ENCODE measurements at regions not wholly inside any gene's neighbourhood (a gene's known extent, or its start where the extent isn't known, plus 50 kb on each side); places are given as distances from the start of the nearest gene placed in this dataset.

DNA sequence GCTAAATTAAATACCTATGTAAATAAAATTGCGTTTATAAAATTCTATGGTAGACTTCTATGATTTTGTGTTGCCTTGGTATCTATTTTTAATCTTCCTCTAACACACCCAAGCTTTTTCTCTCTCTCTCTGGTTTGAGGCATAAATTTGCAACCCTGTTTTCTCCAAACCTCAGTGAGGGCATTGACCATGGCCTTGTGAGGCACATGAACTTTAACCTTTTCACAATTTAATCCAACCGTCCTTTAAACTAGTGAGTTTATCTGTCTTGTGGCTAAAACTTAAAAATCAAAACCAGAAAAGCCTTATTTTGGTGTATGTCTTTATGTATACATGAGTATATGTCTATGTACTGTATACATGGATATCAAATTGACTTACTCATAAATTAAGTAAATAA is 746.6 kb upstream of the B3GALT2 start:
- Histone ChIP-seq H3K4me1 (no peaks in the 10 kb centered on the region), H3K27me3 (replicated peaks; ENCODE audit: control insufficient read depth, insufficient read depth, low read length) (no peaks in the 10 kb centered on the region), H3K36me3 (ENCODE audit: control insufficient read depth, insufficient read depth, low read length) (no peaks in the 10 kb centered on the region), H3K9me3 (0 out of 2 replicates have a peak, but pooled peaks cover 2% of the 10 kb centered on the region), H3K4me3 (ENCODE audit: low read depth, low read length) (no peak overlapping the region)
- no peaks in the 10 kb centered on the region for H3K9me3 Mint-ChIP-seq (ENCODE audit: unreplicated experiment)
- POLR2A ChIA-PET: no interaction called here
- no TSS peak for BruUV-seq (replicated peaks)
- no peak for DNase-seq
- CTCF ChIA-PET: no interaction called here
- no peaks in the 10 kb centered on the region for H3K27me3 Mint-ChIP-seq (ENCODE audit: insufficient read depth, unreplicated experiment)
- TF ChIP-seq, protein P1, sequence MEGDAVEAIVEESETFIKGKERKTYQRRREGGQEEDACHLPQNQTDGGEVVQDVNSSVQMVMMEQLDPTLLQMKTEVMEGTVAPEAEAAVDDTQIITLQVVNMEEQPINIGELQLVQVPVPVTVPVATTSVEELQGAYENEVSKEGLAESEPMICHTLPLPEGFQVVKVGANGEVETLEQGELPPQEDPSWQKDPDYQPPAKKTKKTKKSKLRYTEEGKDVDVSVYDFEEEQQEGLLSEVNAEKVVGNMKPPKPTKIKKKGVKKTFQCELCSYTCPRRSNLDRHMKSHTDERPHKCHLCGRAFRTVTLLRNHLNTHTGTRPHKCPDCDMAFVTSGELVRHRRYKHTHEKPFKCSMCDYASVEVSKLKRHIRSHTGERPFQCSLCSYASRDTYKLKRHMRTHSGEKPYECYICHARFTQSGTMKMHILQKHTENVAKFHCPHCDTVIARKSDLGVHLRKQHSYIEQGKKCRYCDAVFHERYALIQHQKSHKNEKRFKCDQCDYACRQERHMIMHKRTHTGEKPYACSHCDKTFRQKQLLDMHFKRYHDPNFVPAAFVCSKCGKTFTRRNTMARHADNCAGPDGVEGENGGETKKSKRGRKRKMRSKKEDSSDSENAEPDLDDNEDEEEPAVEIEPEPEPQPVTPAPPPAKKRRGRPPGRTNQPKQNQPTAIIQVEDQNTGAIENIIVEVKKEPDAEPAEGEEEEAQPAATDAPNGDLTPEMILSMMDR (IDR thresholded peaks at IDR 0.05; ENCODE audit: insufficient read depth in 1 of 2, low read depth in 1 of 2, low read length in 1 of 2, severe bottlenecking in 1 of 2, unreplicated experiment in 1 of 2): no peak
- H3K36me3 Mint-ChIP-seq (ENCODE audit: insufficient read depth, unreplicated experiment): no peaks in the 10 kb centered on the region
- no peak overlapping the region for H3K27ac Mint-ChIP-seq (ENCODE audit: unreplicated experiment)
- no peak overlapping the region for H3K4me3 Mint-ChIP-seq (ENCODE audit: unreplicated experiment)
- no peaks in the 10 kb centered on the region for H3K4me1 Mint-ChIP-seq (ENCODE audit: low read depth, unreplicated experiment)
- intact Hi-C loops (cut with micrococcal nuclease; ENCODE audit: unreplicated experiment): no loop called here

DNA sequence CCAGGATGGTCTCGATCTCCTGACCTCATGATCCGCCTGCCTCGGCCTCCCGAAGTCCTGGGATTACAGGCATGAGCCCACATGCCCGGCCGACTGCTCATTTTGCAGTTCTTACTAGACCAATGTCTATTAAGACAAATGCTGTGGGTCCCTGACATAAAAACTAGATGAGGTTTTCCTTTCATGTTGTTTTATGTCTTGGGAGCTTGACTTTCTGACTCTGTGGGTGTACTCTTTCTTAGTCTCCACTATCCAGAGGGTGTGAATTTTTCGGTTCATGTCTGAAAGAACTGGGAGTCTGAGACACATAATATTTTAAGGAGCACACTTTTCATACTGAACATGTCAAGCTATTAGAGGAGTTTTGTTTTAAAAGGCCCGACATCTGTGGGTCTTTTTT is 744.9 kb upstream of the B3GALT2 start:
- peaks cover 4% of the 10 kb centered on the region; the same call in 1 of the 2 replicates for H3K9me3 ChIP-seq
- no peaks in the 10 kb centered on the region for H3K36me3 ChIP-seq (ENCODE audit: control insufficient read depth, insufficient read depth, low read length)
- no TSS peak for BruUV-seq (replicated peaks)
- intact Hi-C loops (cut with micrococcal nuclease; ENCODE audit: unreplicated experiment): no loop called here
- no peak overlapping the region for H3K27ac Mint-ChIP-seq (ENCODE audit: unreplicated experiment)
- POLR2A ChIA-PET: no interaction called here
- H3K9me3 Mint-ChIP-seq (ENCODE audit: unreplicated experiment): peaks cover 6% of the 10 kb centered on the region
- H3K27me3 Mint-ChIP-seq (ENCODE audit: insufficient read depth, unreplicated experiment): no peaks in the 10 kb centered on the region
- DNase-seq: no peak
- H3K4me3 ChIP-seq (ENCODE audit: low read depth, low read length): no peak overlapping the region
- TF ChIP-seq, protein P1 (IDR thresholded peaks at IDR 0.05; ENCODE audit: insufficient read depth in 1 of 2, low read depth in 1 of 2, low read length in 1 of 2, severe bottlenecking in 1 of 2, unreplicated experiment in 1 of 2): no peak
- H3K4me3 Mint-ChIP-seq (ENCODE audit: unreplicated experiment): no peak overlapping the region
- no peaks in the 10 kb centered on the region for H3K27me3 ChIP-seq (replicated peaks; ENCODE audit: control insufficient read depth, insufficient read depth, low read length)
- CTCF ChIA-PET: no interaction called here
- H3K4me1 ChIP-seq: no peaks in the 10 kb centered on the region
- H3K36me3 Mint-ChIP-seq (ENCODE audit: insufficient read depth, unreplicated experiment): no peaks in the 10 kb centered on the region
- H3K4me1 Mint-ChIP-seq (ENCODE audit: low read depth, unreplicated experiment): no peaks in the 10 kb centered on the region

DNA sequence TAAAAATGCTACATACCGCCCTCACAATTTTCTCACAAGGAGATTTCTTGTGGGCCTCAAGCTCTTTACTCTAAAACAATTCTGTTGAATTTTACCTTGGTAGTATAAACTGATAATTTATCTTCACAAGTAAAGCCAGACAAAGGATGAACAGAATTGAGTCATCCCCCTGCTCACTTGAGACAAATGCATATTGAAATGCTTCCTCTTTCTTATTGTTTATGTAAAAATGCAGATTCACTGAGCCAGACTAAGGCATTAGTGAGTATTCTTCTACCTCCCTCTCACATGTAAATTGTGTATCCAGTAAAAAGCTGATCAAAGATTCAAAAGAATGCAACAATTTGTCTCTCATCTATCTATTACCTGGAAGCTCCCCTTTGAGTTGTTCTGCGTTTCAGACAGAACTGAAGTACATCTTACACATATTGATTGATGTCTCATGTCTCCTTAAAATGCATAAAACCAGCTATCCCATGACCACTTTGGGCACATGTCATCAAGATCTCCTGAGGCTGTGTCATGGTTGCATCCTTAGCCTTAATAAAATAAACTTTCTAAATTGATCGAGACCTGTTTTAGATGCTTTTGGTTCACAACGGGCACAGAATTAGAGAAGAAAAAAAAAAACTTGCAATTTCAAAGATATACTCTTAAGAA is 743.1 kb upstream of the B3GALT2 start:
- Histone ChIP-seq H3K9me3 (peaks cover 4% of the 10 kb centered on the region; the same call in 1 of the 2 replicates), H3K27me3 (replicated peaks; ENCODE audit: control insufficient read depth, insufficient read depth, low read length) (no peaks in the 10 kb centered on the region), H3K4me3 (ENCODE audit: low read depth, low read length) (no peak overlapping the region), H3K36me3 (ENCODE audit: control insufficient read depth, insufficient read depth, low read length) (no peaks in the 10 kb centered on the region), H3K4me1 (no peaks in the 10 kb centered on the region)
- ChIA-PET POLR2A (no interaction called here), CTCF (no interaction called here)
- intact Hi-C loops (cut with micrococcal nuclease; ENCODE audit: unreplicated experiment): no loop called here
- Mint-ChIP-seq H3K4me3 (ENCODE audit: unreplicated experiment) (no peak overlapping the region), H3K27me3 (ENCODE audit: insufficient read depth, unreplicated experiment) (no peaks in the 10 kb centered on the region), H3K36me3 (ENCODE audit: insufficient read depth, unreplicated experiment) (no peaks in the 10 kb centered on the region), H3K4me1 (ENCODE audit: low read depth, unreplicated experiment) (no peaks in the 10 kb centered on the region), H3K27ac (ENCODE audit: unreplicated experiment) (no peak overlapping the region), H3K9me3 (ENCODE audit: unreplicated experiment) (peaks cover 12% of the 10 kb centered on the region)
- BruUV-seq (replicated peaks): no TSS peak
- TF ChIP-seq, protein P1 (IDR thresholded peaks at IDR 0.05; ENCODE audit: insufficient read depth in 1 of 2, low read depth in 1 of 2, low read length in 1 of 2, severe bottlenecking in 1 of 2, unreplicated experiment in 1 of 2): no peak
- no peak for DNase-seq
